ENCODE measurements at regions not wholly inside any gene's neighbourhood (a gene's known extent, or its start where the extent isn't known, plus 50 kb on each side); places are given as distances from the start of the nearest gene placed in this dataset.
"Not testable (repeated sequence)": the region's sequence is repeated elsewhere in the genome, so short reads cannot be mapped to it uniquely, and the experiment has no call there.

DNA sequence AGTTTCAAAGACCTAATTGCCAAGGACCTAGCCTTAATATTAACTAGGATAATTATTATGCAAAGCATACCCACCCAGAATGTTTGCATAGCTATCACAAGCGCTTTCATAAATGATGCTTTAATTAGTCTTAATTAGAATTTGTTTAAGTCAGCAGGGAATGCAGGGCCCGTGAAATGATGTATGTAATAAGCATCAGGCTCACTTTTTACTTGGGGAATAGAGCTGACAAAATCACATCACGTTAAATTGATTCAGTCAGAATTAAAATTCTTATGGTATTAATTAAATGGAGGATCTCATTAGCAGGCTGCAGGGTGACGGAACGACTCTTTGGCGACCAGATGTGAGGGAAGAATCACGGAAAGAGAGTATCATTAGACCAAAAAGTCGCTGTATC, 264.5 kb downstream of the GPD2 start:
- DNase-seq = no peak

DNA sequence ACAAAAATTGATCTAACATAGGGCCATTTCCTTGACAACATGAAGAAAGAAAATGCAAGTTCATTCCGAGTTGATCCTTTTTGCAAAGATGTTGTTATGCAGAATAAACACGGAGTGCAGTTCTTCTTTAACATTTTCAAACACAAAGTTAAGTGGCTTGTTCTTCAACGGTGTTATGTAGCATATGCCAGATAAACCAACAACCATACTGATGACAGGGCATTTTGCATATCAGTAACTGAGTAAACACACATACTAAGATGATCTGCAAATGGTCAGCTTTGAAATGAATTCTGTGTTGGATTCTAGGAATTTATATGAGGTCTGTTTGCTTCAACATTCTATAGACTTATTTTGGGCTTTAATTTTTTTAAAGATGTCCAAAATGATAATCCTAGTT, 266.4 kb downstream of the GPD2 start:
- DNase-seq = no peak

DNA sequence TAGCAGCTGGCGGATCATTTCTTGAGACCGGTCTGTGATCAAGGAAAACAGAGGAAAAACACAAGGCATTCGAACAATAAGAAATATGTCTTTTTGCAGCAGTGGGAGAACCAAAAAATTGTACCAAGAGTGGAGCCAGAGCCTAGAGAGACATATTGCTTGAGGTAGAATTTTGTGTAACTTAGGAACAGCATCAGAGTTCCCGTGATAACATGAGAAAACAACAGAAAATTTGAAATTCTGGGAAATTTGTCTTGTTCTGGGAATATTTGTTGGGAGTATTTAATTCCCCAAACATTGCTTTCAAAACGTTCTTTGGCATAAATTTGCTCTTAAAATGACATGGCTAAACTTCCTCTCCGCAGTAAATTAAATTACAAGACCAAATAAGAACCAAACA, 267.5 kb downstream of the GPD2 start:
- DNase-seq = no peak

DNA sequence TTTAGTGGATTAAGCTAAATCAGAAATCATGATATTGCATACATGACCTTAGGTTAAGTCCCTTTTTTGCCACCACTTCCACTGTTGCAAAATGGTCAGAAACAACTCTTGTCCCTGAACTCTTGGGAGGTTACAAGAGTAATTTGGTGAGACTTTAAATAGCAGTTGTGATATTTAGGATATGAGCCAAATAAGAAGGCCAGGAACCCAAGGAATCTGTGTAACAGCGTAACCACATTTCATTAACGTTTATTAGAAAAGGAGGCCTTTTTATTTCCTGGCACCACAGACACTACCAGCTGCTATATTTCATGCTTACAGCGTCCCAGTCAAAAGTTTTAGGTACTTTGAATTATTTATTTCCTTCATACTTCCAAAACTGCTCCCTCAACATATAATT, 268.0 kb downstream of the GPD2 start:
- no peak for DNase-seq

DNA sequence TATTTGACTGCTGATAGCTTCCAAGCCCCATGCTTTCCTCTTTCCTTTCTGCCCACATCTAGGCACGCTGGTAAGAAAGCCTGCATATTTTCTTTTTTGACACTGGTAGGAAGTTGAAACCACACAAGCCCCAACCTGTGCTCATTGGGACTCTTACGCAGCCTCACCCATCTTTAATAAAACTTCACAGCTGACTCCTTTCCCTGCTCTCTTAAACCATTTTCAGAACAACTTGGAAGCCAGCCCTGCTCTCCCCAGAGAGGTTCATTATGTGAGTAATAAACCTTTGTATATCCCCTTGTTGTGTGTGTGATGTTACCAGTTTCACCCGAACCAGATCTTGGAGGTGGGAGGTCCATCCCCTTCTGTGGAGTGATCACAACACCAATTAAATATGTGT, 268.4 kb downstream of the GPD2 start:
- no peak for DNase-seq

DNA sequence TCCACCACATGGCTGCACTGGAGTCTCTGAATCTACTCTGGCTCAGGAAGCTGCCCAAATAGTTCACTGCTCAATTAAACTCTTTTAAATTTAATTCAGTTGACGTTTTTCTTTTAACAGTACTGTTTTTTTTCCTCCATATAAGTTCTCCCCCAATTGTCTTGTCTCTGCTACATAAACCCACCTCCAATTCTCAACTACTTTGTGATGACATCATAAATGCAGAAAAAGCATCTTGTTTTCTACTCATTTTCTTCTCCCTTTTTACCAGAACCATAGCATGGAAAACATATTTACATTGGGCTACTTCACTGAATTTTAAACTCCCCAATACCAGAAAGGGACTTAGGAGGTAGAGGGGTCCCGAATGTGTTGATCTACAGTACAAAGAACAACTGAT, 270.4 kb downstream of the GPD2 start:
- no peak for DNase-seq

DNA sequence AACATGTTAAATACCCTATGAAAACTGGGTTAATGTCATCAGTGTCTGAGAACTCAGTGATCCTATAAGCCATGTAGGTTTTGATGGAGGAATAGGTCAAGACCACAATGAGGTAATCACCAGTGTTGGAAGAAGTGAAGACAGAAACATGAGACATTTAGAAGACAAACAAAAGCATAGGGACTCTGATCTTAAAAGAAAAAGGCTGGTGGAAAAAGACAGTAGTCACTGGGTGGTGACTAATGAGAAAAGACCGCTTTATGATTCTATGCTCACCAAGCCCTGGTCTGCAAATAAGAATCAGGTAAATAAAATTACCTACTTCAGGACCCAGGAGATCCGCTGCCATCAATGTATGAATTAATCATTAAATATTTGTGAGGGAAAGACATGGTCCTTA, 271.9 kb downstream of the GPD2 start:
- no peak for DNase-seq

DNA sequence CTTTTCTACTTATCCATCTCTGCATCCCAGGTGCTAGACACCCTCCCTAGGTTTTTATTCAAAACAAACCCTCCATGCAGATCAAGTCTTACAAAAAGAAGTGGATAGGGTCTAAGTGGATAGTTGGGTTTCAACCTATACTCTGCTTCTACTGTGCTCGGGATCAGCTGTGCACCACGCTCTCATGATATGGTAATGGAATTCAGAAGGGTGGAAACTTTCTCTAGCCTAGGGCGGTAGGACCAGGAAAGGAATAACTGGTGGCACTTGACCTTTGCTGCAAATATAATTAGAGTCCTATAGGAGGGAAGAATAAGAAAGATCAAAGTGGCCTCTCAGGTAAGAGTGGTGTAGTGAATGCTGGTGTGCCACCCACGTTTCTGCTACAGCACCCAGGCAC, 272.9 kb downstream of the GPD2 start:
- no peak for DNase-seq

DNA sequence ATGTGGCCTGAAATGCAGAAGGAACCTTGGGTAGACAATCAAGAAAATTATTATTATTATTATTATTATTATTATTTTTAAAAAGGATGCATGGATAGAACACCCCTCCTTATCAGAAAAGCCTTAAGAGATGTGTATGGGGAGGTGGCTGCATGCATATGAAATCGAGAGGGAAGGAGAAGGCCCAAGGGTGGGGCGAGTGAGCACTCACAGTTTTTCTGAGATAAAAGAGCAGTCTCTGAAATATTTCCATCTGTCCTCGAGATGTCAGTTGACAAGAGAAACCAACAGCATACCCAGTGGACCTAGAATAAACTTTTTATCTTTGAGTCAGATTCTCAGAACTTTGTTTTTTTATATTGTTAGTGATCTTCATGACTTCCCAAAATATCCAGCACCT, 282.9 kb downstream of the GPD2 start:
- no peak for DNase-seq

DNA sequence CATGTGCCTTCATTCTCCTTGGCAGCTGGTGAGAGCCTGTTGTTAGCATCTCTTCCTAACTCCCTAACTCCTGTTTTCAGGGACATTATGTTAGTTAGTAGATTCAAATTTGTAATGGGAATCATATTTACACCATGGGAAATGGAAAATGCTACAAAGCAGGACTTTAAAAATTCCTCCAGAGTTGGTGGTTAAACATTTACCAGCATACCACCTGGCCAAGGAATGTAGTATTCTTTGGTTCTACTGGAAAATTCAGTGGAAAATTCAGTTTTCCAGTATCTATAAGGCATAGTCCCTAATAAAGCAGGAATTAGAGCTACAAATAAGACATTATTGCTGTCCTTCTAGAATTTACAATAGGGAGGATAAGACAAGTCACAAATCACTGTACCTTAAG, 291.7 kb downstream of the GPD2 start:
- no peak for DNase-seq

DNA sequence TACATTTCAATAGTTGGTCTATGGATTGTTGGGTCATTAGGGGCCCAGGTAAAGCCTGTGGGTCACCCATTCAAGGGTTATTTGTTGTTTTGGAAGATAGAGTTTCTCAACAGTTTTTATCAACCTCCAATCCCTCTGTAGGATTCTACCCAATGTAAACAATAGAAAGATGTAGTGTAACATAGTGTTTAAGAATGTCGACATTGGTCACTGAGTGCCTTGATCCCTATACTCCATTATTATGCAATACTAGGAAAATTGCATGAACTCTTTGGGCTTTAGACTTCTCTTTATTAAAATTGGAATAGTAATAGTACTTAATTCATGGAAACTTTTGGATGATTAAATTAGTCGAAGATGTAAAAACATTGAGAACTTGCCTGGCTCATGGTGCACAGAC, 292.1 kb downstream of the GPD2 start:
- DNase-seq = no peak

DNA sequence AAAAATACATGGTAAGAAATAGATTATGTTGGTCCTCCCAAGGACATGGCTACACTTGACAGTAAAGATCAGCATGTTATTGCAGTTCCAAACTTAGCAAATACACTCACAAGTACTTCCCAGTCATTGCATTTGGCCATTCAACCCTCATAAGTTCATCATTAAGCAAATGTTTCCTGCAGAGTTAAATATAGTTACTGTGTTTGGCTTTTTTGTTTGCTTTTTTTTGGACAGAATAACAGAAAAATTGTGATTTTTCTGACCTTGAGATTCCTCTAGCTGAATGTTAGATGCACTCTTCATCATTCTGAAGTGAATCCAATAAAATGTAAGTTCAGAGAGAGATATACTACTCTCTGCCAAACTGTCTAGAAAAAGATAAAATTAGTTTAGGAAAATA, 295.3 kb downstream of the GPD2 start:
- no peak for DNase-seq

DNA sequence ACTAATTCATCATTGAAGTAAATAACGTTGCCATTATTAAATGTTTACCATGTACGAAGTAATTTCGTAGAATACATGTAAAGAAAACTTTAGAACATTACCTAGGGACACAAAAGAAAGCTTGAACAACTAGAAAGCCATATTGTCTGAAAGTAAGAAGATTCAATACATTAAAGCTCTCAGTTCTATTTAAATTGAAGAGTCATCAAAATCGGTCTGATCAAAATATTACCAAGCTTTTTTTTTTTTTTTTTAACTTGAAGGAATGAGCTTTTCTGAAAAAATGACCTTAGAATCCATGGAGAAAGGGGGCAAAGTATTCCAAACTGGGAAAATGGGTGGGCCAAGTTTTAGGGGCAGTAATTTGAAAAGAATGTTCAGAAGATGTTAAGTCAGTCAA, 300.8 kb downstream of the GPD2 start:
- no peak for DNase-seq

DNA sequence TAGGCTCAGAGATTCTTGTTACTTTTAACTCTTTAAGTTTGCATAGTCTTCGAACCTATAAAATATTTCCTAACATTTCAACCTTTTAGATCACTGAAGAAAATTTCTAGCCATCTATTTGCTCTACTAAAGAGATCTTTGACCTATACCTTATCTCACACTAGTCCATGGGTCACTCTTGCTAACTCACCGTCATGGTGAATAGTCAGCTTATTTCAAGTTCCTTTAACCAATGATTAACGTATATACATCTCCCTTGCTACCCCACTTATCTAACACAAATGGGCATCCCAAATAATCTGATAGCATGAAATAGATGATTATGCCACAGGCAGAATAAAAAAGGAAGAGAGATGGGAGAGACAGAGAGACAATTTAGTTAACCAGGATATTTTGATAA, 303.1 kb downstream of the GPD2 start:
- DNase-seq = no peak

DNA sequence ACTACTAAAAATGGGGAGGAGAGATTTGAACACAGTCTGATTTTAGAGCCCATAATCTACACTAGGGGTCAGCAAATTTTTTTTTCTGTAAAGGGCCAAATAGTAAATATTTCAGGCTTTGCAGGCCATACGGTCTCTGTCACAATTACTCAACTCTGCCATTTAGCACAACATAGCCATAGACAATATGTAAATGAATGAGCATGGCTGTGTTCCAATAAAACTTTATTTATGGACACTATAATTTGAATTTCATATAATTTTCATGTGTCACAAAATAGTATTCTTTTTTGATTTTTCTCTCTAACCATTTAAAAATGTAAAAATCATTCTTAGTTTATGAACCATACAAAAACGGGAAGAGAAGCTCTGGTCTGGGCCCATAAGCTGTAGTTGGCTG, 309.4 kb downstream of the GPD2 start:
- DNase-seq = no peak

DNA sequence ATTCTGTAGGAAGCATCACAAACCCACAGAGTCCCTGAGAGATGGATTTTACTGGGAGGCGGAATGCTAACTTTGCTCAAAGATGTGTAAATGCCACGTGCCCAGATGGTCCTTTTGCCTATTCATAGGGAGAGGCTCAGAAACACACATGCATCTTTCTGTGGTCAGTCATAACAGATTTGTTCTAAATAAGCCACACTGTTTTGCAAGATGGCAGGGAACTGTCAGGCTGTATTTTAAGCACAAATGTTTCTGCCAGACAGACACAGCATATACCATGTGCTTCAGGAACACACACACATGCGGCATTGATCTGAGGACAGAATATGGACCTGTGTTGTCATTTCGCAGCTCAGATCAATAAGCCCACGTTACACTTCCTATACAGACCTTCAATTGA, 312.0 kb downstream of the GPD2 start:
- no peak for DNase-seq

DNA sequence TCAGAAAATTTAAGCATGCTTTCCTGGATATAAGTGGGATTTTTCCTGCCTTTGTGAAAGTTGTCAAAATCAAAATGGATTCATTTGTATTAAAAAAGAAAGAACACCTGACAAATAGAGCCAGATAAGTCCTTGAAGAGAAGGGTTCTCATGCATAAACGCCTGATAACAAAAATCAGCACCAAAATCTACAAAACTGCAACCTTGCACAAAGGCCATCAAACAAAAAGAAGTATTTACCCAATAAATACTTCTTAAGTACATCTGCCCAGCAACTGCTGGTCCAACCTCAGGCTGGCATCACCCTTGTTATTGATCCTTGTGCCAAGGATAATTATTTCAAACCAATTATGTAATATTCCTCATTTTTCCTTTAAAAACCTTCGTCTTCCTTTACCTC, 315.9 kb downstream of the GPD2 start:
- DNase-seq = no peak

DNA sequence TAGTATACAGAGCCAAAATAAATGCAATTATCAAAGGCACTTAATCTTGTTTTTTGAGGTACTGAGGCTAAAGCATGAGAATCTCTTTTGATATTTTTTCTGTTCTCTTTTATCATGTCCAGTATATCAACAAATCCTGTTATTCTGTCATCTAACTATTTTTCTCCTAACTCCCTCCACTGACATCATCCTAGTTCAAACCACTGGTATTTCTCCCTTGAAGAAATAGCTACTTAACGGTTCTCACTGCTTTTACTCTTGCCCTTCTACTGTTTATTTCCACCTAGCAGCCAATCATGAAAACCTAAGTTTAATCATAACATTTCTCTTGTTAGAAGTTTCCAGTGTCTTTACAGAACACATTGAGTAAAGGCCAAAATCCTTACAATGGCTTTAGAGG, 317.6 kb downstream of the GPD2 start:
- DNase-seq = no peak

DNA sequence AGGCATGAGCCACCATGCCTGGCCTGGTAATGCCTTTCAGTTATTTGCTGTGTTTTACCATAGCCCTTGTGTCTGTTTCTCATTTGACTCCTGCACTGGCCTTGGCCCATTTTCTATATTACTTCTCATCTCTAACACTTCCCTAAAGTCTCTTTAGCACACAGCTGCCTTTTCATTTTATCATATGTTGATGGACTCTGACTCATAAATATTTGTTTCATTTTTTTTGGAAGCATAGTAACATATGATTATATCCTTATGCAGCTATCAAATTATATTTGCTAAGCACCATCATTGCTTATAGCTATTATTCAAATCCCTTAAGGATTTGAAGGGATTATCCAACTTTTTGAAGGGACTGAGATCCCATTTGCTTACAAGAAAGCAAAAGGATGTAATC, 320.3 kb downstream of the GPD2 start:
- DNase-seq = no peak

DNA sequence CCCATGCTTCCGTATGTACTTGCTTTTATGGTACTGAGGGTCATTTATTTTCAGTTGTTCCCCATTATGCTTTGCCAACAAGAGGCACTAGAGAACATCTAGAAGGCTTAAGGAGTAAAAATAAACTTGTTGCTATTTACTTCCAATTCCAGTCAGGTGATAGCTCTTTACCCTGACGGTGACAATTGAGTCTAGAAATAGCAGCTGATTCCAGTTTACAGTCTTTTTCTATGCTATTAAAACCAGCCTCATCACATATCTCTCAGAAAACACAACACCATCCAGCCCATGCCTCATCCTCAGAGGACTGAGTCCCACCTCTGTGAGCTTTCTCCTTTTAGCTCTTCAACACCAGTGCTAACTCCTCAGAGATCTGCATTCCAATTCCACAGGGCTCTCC, 327.0 kb downstream of the GPD2 start:
- DNase-seq = no peak

DNA sequence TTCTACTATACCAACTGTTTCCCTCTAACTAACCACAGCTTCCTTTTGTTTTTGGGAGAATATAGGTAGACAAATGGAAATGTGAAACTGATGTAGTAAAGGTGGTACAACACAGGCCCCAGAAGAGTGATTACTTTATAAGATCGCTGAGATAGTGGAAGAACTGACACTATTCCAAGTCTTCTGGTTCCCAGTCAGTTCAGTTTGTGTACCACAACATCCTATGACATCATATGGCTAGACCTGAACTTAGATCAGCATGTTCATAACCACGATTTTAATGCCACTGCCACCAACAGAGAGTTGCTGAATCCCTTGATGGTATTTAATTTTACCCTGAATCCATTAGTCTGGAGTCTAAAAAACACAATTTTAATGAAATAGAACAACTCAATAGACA, 328.9 kb downstream of the GPD2 start:
- no peak for DNase-seq

DNA sequence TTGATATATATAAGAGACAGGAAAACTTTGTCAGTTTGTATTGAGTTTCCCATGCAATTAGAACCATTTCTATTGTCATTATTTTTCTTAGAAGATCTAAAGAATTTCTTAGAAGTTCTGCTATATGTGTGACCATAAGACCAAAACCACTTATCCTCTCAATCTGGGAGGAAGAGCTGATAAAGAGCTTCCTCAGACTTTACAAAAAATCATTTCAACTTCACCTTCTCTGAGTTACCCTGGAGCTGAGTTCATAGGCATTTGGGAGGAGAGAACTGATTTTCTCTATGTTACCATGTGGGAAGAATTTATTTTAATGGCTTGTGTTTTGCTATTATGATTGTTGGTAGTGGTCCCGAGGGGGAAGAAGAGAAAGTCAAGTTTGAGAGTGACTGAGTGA, 329.3 kb downstream of the GPD2 start:
- no peak for DNase-seq

DNA sequence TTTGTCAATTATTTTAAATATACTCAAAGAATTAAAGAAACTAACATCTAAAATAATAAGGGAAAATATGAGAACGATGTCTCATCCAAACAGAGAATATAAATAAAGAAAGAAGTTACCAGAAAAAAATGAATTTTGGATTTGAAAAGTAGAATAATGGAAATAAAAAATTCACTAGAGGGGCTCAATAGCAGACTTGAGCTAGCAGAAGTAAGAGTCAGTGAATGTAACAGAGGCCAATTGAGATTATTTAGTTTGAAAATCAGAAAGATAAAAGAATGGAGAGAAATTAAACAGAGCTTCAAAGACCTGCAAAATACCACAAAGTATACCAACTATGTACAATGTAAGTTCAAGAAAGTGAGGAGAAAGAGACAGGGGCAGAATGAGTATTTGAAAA, 333.6 kb downstream of the GPD2 start:
- no peak for DNase-seq

DNA sequence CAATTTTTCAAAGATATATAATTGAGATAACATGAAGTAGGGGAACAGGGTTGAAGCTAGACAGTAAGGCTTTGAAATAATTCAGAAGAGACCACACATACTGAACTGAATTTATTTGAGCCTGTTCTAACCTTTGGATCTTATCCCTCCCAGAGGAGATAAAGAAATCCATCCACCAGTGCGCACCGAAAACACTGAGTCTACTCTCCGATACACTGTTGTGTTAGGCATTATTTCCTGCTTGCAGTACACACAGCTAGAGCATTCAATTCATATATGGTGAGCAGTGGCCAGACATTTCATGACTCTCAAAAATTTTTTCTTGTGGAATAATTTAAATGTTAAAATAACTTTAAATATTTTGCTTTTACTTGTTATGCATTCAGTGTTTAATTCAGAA, 342.7 kb downstream of the GPD2 start:
- no peak for DNase-seq

DNA sequence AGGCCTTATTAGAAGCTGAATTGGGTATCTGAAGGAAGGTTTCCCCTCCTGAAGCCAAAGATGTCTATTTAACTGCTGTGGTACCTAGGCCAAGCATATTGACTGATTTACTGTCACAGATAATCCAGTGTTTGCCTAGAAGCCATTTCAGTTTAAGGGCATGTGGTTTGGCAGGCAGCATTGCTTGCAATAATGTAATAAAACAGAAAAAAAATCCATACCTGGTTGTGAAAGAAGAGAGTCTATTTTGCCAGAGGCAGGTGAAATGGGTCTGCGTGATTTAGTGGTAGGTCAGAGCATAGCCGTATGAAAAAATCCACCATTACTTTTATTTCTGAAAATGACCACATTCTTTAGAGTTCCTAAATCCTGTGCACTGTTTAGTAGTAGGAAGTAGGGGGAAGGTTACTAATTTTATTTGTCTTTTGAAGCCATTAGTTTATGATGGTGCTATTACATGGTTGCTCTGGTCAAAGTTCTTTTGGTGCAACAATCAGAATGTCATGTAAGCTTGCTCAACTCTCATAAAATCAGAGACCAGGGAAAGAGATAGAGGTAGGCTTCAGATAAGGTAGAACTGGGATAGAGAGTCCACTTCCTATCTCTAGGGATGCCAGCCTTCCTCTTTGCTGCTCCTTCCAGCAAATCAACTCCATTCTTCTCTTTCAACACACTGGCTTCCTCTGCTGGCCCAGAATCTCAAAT, 343.4 kb downstream of the GPD2 start:
- DNase-seq = no peak

DNA sequence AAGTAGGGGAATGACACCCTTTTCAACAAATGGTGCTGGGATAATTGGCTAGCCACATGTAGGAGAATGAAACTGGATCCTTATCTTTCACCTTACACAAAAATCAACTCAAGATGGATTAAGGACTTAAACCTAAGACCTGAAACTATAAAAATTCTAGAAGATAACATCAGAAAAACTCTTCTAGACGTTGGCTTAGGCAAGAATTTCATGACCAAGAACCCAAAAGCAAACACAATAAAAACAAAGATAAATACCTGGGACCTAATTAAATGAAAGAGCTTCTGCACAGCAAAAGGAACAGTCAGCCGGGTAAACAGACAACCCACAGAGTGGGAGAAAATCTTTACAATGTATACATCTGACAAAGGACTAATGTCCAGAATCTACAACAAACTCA, 345.5 kb downstream of the GPD2 start:
- DNase-seq = not testable (repeated sequence)

All from CD4-positive, alpha-beta T cell treated with Interleukin-10 for 1 hour (primary cell).